MG63 (cell line): ENCODE measurements at regions not wholly inside any gene's neighbourhood (a gene's known extent, or its start where the extent isn't known, plus 50 kb on each side); places are given as distances from the start of the nearest gene placed in this dataset.
"Not testable (repeated sequence)": the region's sequence is repeated elsewhere in the genome, so short reads cannot be mapped to it uniquely, and the experiment has no call there.

Experiments
- DNase-seq: peaks from one replicate; pipeline ENCODE4 v3.0.0-alpha.2; 2020
- H3K27me3 ChIP-seq: fragments of 250-450 bp; sonication (Bioruptor Pico); 2 replicates; pipeline ENCODE4 v1.5.1; 2020; ENCODE audit warnings: mild to moderate bottlenecking, moderate library complexity
- H3K36me3 ChIP-seq: fragments of 250-450 bp; sonication (Bioruptor Pico); 2 replicates; pipeline ENCODE4 v1.5.1; 2020; ENCODE audit warnings: mild to moderate bottlenecking, moderate library complexity
- H3K4me3 ChIP-seq: fragments of 250-450 bp; sonication (Bioruptor Pico); 2 replicates; pipeline ENCODE4 v1.5.1; 2020; ENCODE audit warnings: mild to moderate bottlenecking, moderate library complexity
- H3K9me3 ChIP-seq: fragments of 250-450 bp; sonication (Bioruptor Pico); 2 replicates; pipeline ENCODE4 v1.5.1; 2020; ENCODE audit warnings: mild to moderate bottlenecking, moderate library complexity

GRCh38 chrX:109782994-109783700 lies 50.1 kb upstream of the ACSL4 start:
- H3K27me3 ChIP-seq, result no peaks in the 10 kb centered on the region
- no peaks in the 10 kb centered on the region for H3K36me3 ChIP-seq
- H3K9me3 ChIP-seq, result no peaks in the 10 kb centered on the region
- DNase-seq, result no peak
- no peak overlapping the region for H3K4me3 ChIP-seq

GRCh38 chrX:109783701-109784079 lies 50.6 kb upstream of the ACSL4 start:
- no peaks in the 10 kb centered on the region for H3K9me3 ChIP-seq
- no peak overlapping the region for H3K4me3 ChIP-seq
- no peak for DNase-seq
- no peaks in the 10 kb centered on the region for H3K36me3 ChIP-seq
- no peaks in the 10 kb centered on the region for H3K27me3 ChIP-seq

DNA sequence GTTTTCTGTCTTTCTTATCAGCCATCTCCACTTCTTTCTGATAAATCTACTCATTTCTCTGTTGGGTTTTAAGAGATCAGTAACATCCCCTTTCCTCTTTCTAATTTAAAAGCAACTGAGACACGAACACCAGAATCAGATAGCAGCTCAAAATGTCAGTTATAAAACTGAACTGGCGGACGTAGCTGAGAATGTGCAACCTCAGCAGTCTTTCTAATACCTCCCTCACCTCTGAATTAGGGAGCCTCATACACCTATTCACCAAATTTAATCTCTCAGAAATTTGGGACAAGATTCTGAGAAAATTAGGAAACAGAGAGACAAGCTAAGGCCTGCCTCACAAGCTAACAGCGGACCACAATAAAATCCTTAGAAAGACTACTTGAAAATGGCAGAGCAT lies 52.0 kb upstream of the ACSL4 start:
- Histone ChIP-seq H3K4me3 (no peak overlapping the region), H3K36me3 (no peaks in the 10 kb centered on the region), H3K27me3 (no peaks in the 10 kb centered on the region), H3K9me3 (no peaks in the 10 kb centered on the region)
- DNase-seq, result no peak

DNA sequence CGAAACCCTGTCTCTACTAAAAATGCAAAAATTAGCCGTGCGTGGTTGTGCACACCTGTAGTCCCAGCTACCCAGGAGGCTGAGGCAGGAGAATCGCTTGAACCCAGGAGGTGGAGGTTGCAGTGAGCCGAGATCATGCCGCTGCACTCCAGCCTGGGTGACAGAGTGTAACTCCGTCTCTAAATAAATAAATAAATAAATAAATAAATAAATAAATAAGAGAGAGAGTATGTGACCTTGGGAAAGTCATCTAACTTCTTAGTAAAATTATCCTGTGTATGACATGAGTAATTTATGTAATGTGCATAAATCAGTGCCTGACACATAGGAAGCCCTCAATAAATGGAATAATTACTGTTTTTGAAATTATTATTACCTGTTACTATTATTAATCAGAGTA lies 57.5 kb upstream of the ACSL4 start:
- H3K36me3 ChIP-seq, H3K27me3 ChIP-seq, H3K4me3 ChIP-seq, DNase-seq, H3K9me3 ChIP-seq: not testable (repeated sequence)

- Histone ChIP-seq H3K27me3 (no peaks in the 10 kb centered on the region), H3K36me3 (no peaks in the 10 kb centered on the region), H3K4me3 (no peak overlapping the region), H3K9me3 (no peaks in the 10 kb centered on the region)
- DNase-seq, result no peak
These were observed 60.1 kb upstream of the ACSL4 start for GRCh38 chrX:109793191-109793590.

- no peaks in the 10 kb centered on the region for H3K9me3 ChIP-seq
- no peak overlapping the region for H3K4me3 ChIP-seq
- no peaks in the 10 kb centered on the region for H3K36me3 ChIP-seq
- H3K27me3 ChIP-seq, result no peaks in the 10 kb centered on the region
- no peak for DNase-seq
These were observed 62.6 kb upstream of the ACSL4 start for GRCh38 chrX:109795682-109796081.

GRCh38 chrX:109797311-109797975 lies 64.4 kb upstream of the ACSL4 start:
- Histone ChIP-seq H3K4me3 (no peak overlapping the region), H3K27me3 (no peaks in the 10 kb centered on the region), H3K9me3 (no peaks in the 10 kb centered on the region), H3K36me3 (no peaks in the 10 kb centered on the region)
- DNase-seq, result peak; percentile 74

DNA sequence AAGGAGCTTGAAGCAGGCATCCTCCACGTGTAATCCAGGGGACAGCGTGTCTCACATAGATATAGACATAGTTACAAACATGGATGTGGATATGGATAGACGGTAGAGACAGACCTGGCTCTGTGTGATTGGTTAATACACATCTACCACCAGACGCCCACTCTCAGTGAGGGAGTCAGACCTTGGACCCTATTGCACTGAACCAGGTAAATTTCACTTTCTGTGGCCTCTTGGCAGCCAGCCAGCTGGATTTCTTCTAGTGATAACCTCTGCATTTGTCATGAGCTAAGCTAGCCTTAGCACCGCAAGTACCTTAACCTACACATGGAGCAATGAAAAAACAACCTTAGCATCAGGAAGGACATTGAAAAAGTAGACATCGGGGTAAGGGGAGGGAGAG lies 79.2 kb upstream of the ACSL4 start:
- Histone ChIP-seq H3K9me3 (no peaks in the 10 kb centered on the region), H3K36me3 (no peaks in the 10 kb centered on the region), H3K4me3 (no peak overlapping the region), H3K27me3 (no peaks in the 10 kb centered on the region)
- no peak for DNase-seq

DNA sequence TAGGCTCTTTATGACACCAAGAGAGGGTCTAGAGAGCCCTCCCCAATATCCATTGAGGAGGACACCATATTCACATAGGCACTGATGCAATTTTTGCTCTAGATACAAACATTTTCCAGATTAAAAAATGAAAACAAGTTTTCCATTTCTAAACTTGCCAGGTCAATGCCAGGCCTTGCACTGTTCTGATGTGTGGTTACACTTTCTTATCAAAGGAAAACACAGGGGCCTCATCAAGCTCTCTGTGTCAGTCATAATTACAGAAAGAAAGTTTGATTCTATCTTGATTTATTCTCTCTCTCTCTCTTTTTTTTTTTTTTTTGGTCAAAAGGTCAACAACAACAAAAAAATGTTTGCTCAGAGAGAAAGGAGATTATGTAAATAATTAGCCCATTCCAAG lies 80.2 kb upstream of the ACSL4 start:
- Histone ChIP-seq H3K4me3 (no peak overlapping the region), H3K36me3 (no peaks in the 10 kb centered on the region), H3K9me3 (no peaks in the 10 kb centered on the region), H3K27me3 (no peaks in the 10 kb centered on the region)
- no peak for DNase-seq

DNA sequence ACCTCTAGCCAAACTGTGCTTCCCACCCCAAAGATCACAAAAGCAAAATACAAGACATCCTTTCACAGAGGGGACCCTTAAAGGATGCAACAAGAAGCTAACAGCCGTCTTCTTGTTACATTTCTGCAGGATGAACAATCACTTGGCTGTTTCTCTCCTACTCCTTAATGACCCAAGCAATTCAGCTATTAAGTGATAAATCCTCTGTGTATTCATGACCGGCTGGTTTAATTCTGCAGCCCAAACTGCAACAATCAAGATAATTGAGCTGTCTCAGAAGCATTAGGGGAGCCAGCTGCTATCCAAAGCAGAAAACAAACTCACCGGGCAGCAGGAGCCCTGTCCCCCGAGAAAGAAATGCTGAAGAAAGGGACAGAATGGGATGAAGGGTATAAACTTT lies 85.9 kb upstream of the ACSL4 start:
- H3K9me3 ChIP-seq, result no peaks in the 10 kb centered on the region
- no peak overlapping the region for H3K4me3 ChIP-seq
- H3K36me3 ChIP-seq, result no peaks in the 10 kb centered on the region
- H3K27me3 ChIP-seq, result no peaks in the 10 kb centered on the region
- no peak for DNase-seq

DNA sequence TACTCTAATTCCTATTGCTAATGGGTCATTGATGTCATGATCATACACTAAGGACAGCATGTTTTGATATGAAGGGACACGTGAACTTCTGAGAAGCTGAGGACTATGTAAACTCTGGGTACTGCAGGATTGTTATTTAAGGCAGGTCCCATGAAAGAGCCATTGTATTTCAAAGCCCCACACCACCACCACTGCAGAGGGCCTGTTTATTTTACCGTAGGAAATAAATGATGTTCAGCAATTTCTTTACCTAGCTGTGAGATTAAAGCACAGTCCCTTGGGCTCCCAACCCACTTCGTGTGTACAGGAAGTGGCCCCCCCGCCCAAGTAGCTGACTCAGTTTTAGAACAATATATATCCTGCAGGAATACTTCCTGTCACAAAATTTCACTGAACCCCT lies 89.8 kb upstream of the ACSL4 start:
- H3K9me3 ChIP-seq, result no peaks in the 10 kb centered on the region
- H3K36me3 ChIP-seq, result no peaks in the 10 kb centered on the region
- DNase-seq, result peak; percentile 16
- H3K27me3 ChIP-seq, result no peaks in the 10 kb centered on the region
- H3K4me3 ChIP-seq, result no peak overlapping the region

DNA sequence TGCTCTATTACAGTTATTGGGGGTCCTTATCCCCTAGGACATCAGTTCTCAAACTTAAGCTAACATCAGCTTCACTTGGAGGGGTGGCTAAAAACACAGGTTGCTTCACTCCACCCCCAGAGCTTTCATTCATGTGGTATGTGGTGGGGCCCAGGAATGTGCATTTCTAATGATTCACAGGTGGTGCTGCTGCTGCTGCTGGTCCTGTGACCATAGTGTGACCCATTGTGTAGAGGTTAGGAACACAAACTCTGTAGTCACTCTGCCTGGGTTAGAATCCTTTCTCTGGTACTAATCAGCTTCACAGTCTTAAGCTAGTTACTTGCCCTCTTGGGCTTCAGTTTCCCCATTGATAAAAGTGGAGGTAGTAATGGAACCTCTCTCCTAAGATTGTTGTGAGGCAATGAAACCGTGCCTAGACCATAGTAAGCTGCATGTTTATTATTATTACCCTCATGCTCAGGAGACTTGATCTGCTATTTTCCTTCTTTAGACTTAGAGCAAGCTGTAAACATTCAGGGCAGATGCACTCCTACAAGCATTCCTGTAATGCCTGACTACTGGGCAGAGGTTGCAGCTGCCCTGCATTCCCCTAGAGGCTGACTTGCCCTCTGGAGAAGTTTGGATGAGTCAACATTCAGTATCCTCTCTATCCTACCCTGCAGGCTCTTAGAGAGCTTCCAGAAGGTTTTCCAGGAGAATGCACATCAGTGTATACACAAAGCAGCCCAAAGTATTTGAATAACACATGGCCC lies 94.1 kb upstream of the ACSL4 start:
- H3K9me3 ChIP-seq, result no peaks in the 10 kb centered on the region
- DNase-seq, result peak; percentile 83
- no peaks in the 10 kb centered on the region for H3K27me3 ChIP-seq
- H3K4me3 ChIP-seq, result no peak overlapping the region
- no peaks in the 10 kb centered on the region for H3K36me3 ChIP-seq

DNA sequence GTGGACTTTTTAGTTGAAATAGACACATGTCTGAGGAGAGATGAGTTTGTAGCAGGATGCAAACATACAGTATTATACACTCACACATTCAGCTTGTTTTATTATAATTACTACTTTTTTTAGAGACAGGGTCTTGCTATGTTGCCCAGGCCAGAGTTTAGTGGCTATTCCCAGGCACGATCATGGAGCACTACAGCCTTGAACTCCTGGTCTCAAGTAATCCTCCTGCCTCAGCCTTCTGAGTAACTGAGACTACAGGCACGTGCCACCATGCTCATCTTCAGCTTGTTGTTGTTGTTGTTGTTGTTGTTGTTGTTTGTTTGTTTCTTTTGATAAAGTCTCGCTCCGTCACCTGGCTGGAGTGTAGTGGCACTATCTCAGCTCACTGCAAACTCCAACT lies 94.7 kb upstream of the ACSL4 start:
- Histone ChIP-seq H3K4me3 (no peak overlapping the region), H3K9me3 (no peaks in the 10 kb centered on the region), H3K27me3 (no peaks in the 10 kb centered on the region), H3K36me3 (no peaks in the 10 kb centered on the region)
- DNase-seq, result no peak

GRCh38 chrX:109830157-109830703 lies 97.2 kb upstream of the ACSL4 start:
- Histone ChIP-seq H3K4me3 (no peak overlapping the region), H3K27me3 (no peaks in the 10 kb centered on the region), H3K9me3 (no peaks in the 10 kb centered on the region), H3K36me3 (no peaks in the 10 kb centered on the region)
- peak; percentile 20 for DNase-seq

DNA sequence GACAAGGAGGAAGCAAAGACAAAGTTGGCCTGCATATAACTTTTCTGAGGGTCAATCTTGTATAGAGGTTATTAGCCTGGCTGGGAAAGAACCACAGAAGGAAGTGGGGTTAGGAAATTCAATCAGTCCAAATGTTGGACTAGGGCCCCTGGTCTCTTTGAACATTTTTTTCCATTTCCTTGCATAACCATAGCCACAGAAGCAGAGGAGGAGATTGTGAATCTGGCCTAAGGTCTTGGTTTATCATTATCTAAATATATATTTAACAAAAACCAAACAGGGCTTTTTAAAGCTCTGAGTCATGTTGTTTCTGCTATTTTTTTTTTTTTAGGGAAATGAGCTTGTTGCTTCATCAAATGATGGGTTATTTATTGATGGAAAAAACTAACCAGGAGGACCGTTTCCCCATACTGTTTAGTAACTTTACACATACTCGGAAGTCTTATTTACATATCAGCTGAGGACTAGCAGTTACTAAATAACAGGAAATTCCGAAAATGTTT lies 97.7 kb upstream of the ACSL4 start:
- DNase-seq, result no peak
- H3K4me3 ChIP-seq, result no peak overlapping the region
- no peaks in the 10 kb centered on the region for H3K27me3 ChIP-seq
- H3K9me3 ChIP-seq, result no peaks in the 10 kb centered on the region
- no peaks in the 10 kb centered on the region for H3K36me3 ChIP-seq

GRCh38 chrX:109831326-109831985 lies 98.4 kb upstream of the ACSL4 start:
- DNase-seq, result no peak
- H3K9me3 ChIP-seq, result no peaks in the 10 kb centered on the region
- no peaks in the 10 kb centered on the region for H3K36me3 ChIP-seq
- H3K4me3 ChIP-seq, result no peak overlapping the region
- no peaks in the 10 kb centered on the region for H3K27me3 ChIP-seq
